ENCODE measurements at regions not wholly inside any gene's neighbourhood (a gene's known extent, or its start where the extent isn't known, plus 50 kb on each side); places are given as distances from the start of the nearest gene placed in this dataset.
"Not testable (repeated sequence)": the region's sequence is repeated elsewhere in the genome, so short reads cannot be mapped to it uniquely, and the experiment has no call there.

GRCh38 chr7:138249975-138250374 is 173.7 kb downstream of the AKR1D1 start:
- intact Hi-C loops (cut with micrococcal nuclease), result no loop called here

GRCh38 chr7:138252666-138253065 is 176.4 kb downstream of the AKR1D1 start:
- H3K36me3 ChIP-seq; H3K27me3 ChIP-seq (ENCODE audit: low read depth); H3K4me1 ChIP-seq; H3K27ac ChIP-seq (replicated peaks); H3K4me3 ChIP-seq; intact Hi-C loops (cut with micrococcal nuclease): not testable (repeated sequence)
- H3K9me3 ChIP-seq (replicated peaks), result peaks cover 18% of the 10 kb centered on the region
- DNase-seq, result peak; percentile 39

More at GRCh38 chr7:138249975-138250374, 173.7 kb downstream of the AKR1D1 start:
- H3K27me3 ChIP-seq (ENCODE audit: low read depth), result no peaks in the 10 kb centered on the region
- no peaks in the 10 kb centered on the region for H3K36me3 ChIP-seq
- no peak for TF ChIP-seq CTCF (IDR thresholded peaks at IDR 0.05; ENCODE audit: borderline replicate concordance)
- no peak for DNase-seq
- H3K4me1 ChIP-seq, result peaks cover 4% of the 10 kb centered on the region
- H3K4me3 ChIP-seq, result no peak overlapping the region
- no peak overlapping the region for H3K27ac ChIP-seq (replicated peaks)
- peaks cover 19% of the 10 kb centered on the region for H3K9me3 ChIP-seq (replicated peaks)

- DNase-seq, result no peak
These were observed 178.2 kb downstream of the AKR1D1 start for GRCh38 chr7:138254444-138254843.

GRCh38 chr7:138257459-138258196 is 181.4 kb downstream of the AKR1D1 start:
- DNase-seq, result no peak
- H3K4me3 ChIP-seq, result no peak overlapping the region
- TF ChIP-seq CTCF (IDR thresholded peaks at IDR 0.05; ENCODE audit: borderline replicate concordance), result no peak
- intact Hi-C loops (cut with micrococcal nuclease), result no loop called here
- H3K27me3 ChIP-seq (ENCODE audit: low read depth), result no peaks in the 10 kb centered on the region
- H3K9me3 ChIP-seq (replicated peaks), result peaks cover 16% of the 10 kb centered on the region
- H3K4me1 ChIP-seq, result peaks cover 7% of the 10 kb centered on the region
- peak overlapping the region; percentile 5 for H3K27ac ChIP-seq (replicated peaks)
- no peaks in the 10 kb centered on the region for H3K36me3 ChIP-seq

More at GRCh38 chr7:138254444-138254843, 178.2 kb downstream of the AKR1D1 start:
- H3K36me3 ChIP-seq, result no peaks in the 10 kb centered on the region
- TF ChIP-seq CTCF (IDR thresholded peaks at IDR 0.05; ENCODE audit: borderline replicate concordance), result no peak
- intact Hi-C loops (cut with micrococcal nuclease), result no loop called here
- peaks cover 11% of the 10 kb centered on the region for H3K4me1 ChIP-seq
- H3K9me3 ChIP-seq (replicated peaks), result peaks cover 9% of the 10 kb centered on the region
- no peaks in the 10 kb centered on the region for H3K27me3 ChIP-seq (ENCODE audit: low read depth)
- no peak overlapping the region for H3K4me3 ChIP-seq
- no peak overlapping the region for H3K27ac ChIP-seq (replicated peaks)

- DNase-seq, result no peak
- TF ChIP-seq CTCF (IDR thresholded peaks at IDR 0.05; ENCODE audit: borderline replicate concordance), result no peak
- no peak overlapping the region for H3K4me3 ChIP-seq
- H3K27ac ChIP-seq (replicated peaks), result peak overlapping the region; percentile 5
- no peaks in the 10 kb centered on the region for H3K27me3 ChIP-seq (ENCODE audit: low read depth)
- H3K36me3 ChIP-seq, result no peaks in the 10 kb centered on the region
- H3K9me3 ChIP-seq (replicated peaks), result peaks cover 16% of the 10 kb centered on the region
- H3K4me1 ChIP-seq, result peaks cover 7% of the 10 kb centered on the region
- intact Hi-C loops (cut with micrococcal nuclease), result no loop called here
These were observed 181.9 kb downstream of the AKR1D1 start for GRCh38 chr7:138258197-138258559.

- no peak for TF ChIP-seq CTCF (IDR thresholded peaks at IDR 0.05; ENCODE audit: borderline replicate concordance)
- no peak overlapping the region for H3K4me3 ChIP-seq
- intact Hi-C loops (cut with micrococcal nuclease), result no loop called here
- no peak for DNase-seq
- peaks cover 7% of the 10 kb centered on the region for H3K4me1 ChIP-seq
- no peaks in the 10 kb centered on the region for H3K27me3 ChIP-seq (ENCODE audit: low read depth)
- no peaks in the 10 kb centered on the region for H3K36me3 ChIP-seq
- peaks cover 16% of the 10 kb centered on the region for H3K9me3 ChIP-seq (replicated peaks)
- H3K27ac ChIP-seq (replicated peaks), result no peak overlapping the region
These were observed 183.4 kb downstream of the AKR1D1 start for GRCh38 chr7:138259675-138260074.

All from left ventricle myocardium inferior (tissue), 1 donor.